Naive thymus-derived CD4-positive, alpha-beta T cell (primary cell): ENCODE measurements at regions not wholly inside any gene's neighbourhood (a gene's known extent, or its start where the extent isn't known, plus 50 kb on each side); places are given as distances from the start of the nearest gene placed in this dataset.

Experiments
- ATAC-seq: fragments of 150-1000 bp; cut with Tn5 transposase; 2 replicates; pipeline ENCODE4 v1.10.0; 2021; ENCODE audit warnings: mild to moderate bottlenecking, moderate library complexity
- CTCF ChIA-PET: fragments of 350-600 bp; sonication (Branson Sonifier 250); formaldehyde crosslinking; loops from one replicate; lab custom pipeline; 2021; ENCODE audit warnings: antibody characterized with exemption; lab: Charles Lee
- POLR2A ChIA-PET: fragments of 350-600 bp; sonication (Branson Sonifier 250); formaldehyde crosslinking; loops from one replicate; lab custom pipeline; 2021; ENCODE audit warnings: antibody characterized with exemption, inconsistent platforms; lab: Charles Lee
- DNase-seq, 9 donors: peaks; one replicate each; pipeline versions ENCODE4 v3.0.0 to v3.0.0-alpha.2; 2020 to 2022; ENCODE audit warnings: mixed read lengths in 1 of 9
- H3K27ac ChIP-seq: one replicate; pipeline ENCODE4 v1.7.0; 2013; ENCODE audit warnings: mild to moderate bottlenecking, low read depth, low read length, moderate library complexity
- H3K27me3 ChIP-seq, 2 donors: one replicate each; pipeline ENCODE4 v1.7.0; 2013; ENCODE audit warnings: low read length in 2 of 2, mild to moderate bottlenecking in 2 of 2, moderate library complexity in 2 of 2; ENCODE audit not compliant: control insufficient read depth in 2 of 2, insufficient read depth in 2 of 2
- H3K36me3 ChIP-seq, 3 experiments: 1 replicate in 2 of 3; 2 replicates in 1 of 3; pipeline ENCODE4 v1.7.0; 2013; ENCODE audit warnings: low read length in 3 of 3, mild to moderate bottlenecking in 3 of 3, moderate library complexity in 1 of 3; ENCODE audit not compliant: insufficient read depth in 3 of 3, control insufficient read depth in 2 of 3
- H3K4me1 ChIP-seq, 2 donors: one replicate each; pipeline ENCODE4 v1.7.0; 2013; ENCODE audit warnings: low read length in 2 of 2, mild to moderate bottlenecking in 2 of 2, moderate library complexity in 1 of 2; ENCODE audit not compliant: control insufficient read depth in 2 of 2, insufficient read depth in 2 of 2
- H3K4me3 ChIP-seq: 2 replicates; pipeline ENCODE4 v1.7.0; 2013; ENCODE audit warnings: mild to moderate bottlenecking, low read length
- H3K9me3 ChIP-seq, 3 experiments: 1 replicate in 2 of 3; 2 replicates in 1 of 3; pipeline ENCODE4 v1.7.0; 2013; ENCODE audit warnings: low read length in 3 of 3; ENCODE audit not compliant: control insufficient read depth in 2 of 3
- H3K27ac Mint-ChIP-seq, 9 donors: one replicate each; pipeline ENCODE4 v1.8.0; 2020 to 2022; ENCODE audit warnings: mixed read lengths in 9 of 9, mild to moderate bottlenecking in 8 of 9, moderate library complexity in 5 of 9, inconsistent platforms in 2 of 9
- H3K27me3 Mint-ChIP-seq, 5 donors: one replicate each; pipeline ENCODE4 v1.8.0; 2021 to 2022; ENCODE audit warnings: mixed read lengths in 5 of 5, mild to moderate bottlenecking in 1 of 5
- H3K36me3 Mint-ChIP-seq, 5 donors: one replicate each; pipeline ENCODE4 v1.8.0; 2020 to 2022; ENCODE audit warnings: mixed read lengths in 5 of 5, mild to moderate bottlenecking in 3 of 5, inconsistent platforms in 1 of 5
- H3K4me1 Mint-ChIP-seq, 7 donors: one replicate each; pipeline ENCODE4 v1.8.0; 2020 to 2022; ENCODE audit warnings: mixed read lengths in 7 of 7, mild to moderate bottlenecking in 3 of 7, inconsistent platforms in 1 of 7
- H3K4me3 Mint-ChIP-seq, 10 donors: one replicate each; pipeline ENCODE4 v1.8.0; 2020 to 2022; ENCODE audit warnings: mild to moderate bottlenecking in 10 of 10, mixed read lengths in 10 of 10, moderate library complexity in 6 of 10, inconsistent platforms in 2 of 10
- H3K9me3 Mint-ChIP-seq, 11 donors: one replicate each; pipeline ENCODE4 v1.8.0; 2020 to 2022; ENCODE audit warnings: mixed read lengths in 11 of 11, mild to moderate bottlenecking in 4 of 11, inconsistent platforms in 1 of 11, moderate library complexity in 1 of 11
- intact Hi-C, 2 donors: fragments of 100-400 bp; cut with micrococcal nuclease; formaldehyde crosslinking; loops; one replicate each; pipeline ENCODE4 v1.15.1; 2023

DNA sequence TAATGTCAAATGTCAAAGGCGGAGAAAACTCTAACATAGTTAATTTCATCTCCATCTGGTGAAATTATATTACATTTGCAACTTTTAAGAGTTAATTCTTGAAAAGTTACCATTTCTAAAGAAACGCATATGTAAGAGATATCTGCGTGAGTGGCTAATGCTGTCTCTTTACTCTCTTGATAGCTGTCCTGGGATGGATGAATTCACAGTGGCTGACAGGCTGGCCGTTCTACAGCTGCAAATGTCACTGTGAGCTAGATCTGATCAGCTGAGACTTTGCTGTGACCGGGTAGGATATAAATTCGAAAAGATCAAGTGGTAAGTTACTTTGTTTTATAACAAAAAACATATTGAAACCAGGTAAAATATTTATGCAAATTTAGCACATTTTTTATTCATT lies 557.1 kb upstream of the DDX18 start:
- Mint-ChIP-seq H3K4me3 (no peak overlapping the region), H3K36me3 (no peaks in the 10 kb centered on the region), H3K27ac (no peak overlapping the region), H3K27me3 (no peaks in the 10 kb centered on the region), H3K4me1 (peaks cover 0 to 1% (median 0%) of the 10 kb centered on the region in 7 donors), H3K9me3 (peaks cover 0 to 9% (median 6%) of the 10 kb centered on the region in 11 donors)
- Histone ChIP-seq H3K4me1 (no peaks in the 10 kb centered on the region), H3K4me3 (no peak overlapping the region), H3K27me3 (no peaks in the 10 kb centered on the region), H3K9me3 (no peaks in the 10 kb centered on the region), H3K36me3 (no peaks in the 10 kb centered on the region), H3K27ac (no peak overlapping the region)
- ATAC-seq, result no peak
- no peak for DNase-seq
- CTCF ChIA-PET, result no interaction called here
- POLR2A ChIA-PET, result no interaction called here
- intact Hi-C loops, result no loop called here

DNA sequence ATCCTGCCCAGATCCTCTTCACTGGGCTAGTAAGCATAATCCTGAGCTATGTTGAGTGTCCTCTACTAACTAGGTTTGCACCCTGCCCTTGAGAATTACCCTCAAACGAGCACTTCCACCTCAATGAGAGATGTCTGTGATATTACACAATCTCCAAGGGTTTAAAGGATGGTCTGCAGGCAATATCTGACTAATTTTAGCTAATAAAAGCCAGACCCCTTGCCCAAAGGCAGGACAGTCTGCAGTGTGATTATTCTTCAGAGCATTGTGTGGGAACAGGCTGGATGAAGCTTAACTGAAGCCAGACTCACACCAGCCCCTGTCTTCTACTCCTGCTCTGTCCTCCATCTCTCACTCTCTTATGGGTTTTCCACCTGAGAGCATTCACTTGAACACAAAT lies 544.9 kb upstream of the DDX18 start:
- peaks cover 3 to 20% (median 6%) of the 10 kb centered on the region in 11 donors for H3K9me3 Mint-ChIP-seq
- peaks cover 0 to 5% (median 0%) of the 10 kb centered on the region in 5 donors for H3K36me3 Mint-ChIP-seq
- H3K27ac Mint-ChIP-seq, result no peak overlapping the region
- H3K4me1 Mint-ChIP-seq, result no peaks in the 10 kb centered on the region
- CTCF ChIA-PET, result no interaction called here
- H3K4me3 Mint-ChIP-seq, result no peak overlapping the region
- H3K27me3 Mint-ChIP-seq, result no peaks in the 10 kb centered on the region
- Histone ChIP-seq H3K4me1 (no peaks in the 10 kb centered on the region), H3K36me3 (no peaks in the 10 kb centered on the region), H3K9me3 (no peaks in the 10 kb centered on the region), H3K4me3 (no peak overlapping the region), H3K27me3 (no peaks in the 10 kb centered on the region), H3K27ac (no peak overlapping the region)
- no peak for ATAC-seq
- intact Hi-C loops, result no loop called here
- no peak for DNase-seq
- POLR2A ChIA-PET, result no interaction called here

DNA sequence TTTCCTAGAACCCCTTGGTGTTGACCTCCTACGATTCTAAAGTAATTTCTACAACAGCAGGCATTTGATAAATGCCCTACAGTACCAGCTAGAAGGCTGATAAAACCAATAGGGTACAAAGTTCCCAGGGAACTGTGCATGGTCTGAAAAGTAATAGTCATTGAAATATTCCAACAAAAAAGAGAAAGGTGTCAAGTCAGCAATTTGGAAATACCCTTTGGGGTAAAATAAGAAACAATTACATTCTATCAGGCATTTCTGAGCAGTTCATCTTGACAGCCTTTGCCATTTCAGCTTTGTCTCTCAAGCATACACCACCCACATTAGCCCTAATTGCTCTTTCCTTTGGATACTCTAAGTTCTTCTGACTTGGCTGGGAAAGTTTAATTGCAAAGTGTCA lies 542.9 kb upstream of the DDX18 start:
- peaks cover 0 to 22% (median 3%) of the 10 kb centered on the region in 11 donors for H3K9me3 Mint-ChIP-seq
- Histone ChIP-seq H3K4me1 (no peaks in the 10 kb centered on the region), H3K36me3 (no peaks in the 10 kb centered on the region), H3K27me3 (no peaks in the 10 kb centered on the region), H3K27ac (no peak overlapping the region), H3K9me3 (no peaks in the 10 kb centered on the region), H3K4me3 (no peak overlapping the region)
- no peak overlapping the region for H3K27ac Mint-ChIP-seq
- DNase-seq (no peak), ATAC-seq (no peak)
- H3K4me1 Mint-ChIP-seq, result no peaks in the 10 kb centered on the region
- POLR2A ChIA-PET, result no interaction called here
- intact Hi-C loops, result no loop called here
- CTCF ChIA-PET, result no interaction called here
- H3K27me3 Mint-ChIP-seq, result no peaks in the 10 kb centered on the region
- no peaks in the 10 kb centered on the region for H3K36me3 Mint-ChIP-seq
- no peak overlapping the region for H3K4me3 Mint-ChIP-seq

DNA sequence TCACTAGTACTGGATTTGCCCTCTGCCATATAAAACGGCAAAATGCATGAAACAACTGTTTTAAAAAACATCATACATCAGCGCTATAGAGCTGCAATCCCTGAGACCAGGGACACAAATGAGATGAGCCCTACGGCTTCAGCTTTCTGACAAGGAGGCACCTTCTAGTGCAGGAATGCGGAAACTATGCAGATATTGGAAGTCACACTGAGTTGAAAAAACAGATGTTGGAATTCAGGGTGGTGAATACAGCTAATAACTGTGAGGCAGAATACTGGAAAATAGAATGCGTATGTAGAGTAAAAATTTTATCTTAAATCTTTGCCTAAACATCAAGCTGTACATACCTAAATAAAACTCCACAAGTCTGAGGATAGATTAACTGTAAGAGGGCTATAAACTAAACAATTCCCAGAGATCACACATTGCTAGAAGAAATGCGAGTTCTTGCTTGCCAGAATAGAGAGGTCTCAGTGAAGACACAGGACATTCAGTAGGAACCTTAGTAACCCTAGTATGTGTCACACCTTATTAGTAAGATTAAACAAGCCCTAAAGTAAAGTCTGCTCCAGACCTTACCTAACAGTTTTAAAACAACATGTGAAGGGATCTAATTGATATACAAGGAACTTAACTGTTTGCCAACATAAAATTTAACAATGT lies 541.4 kb upstream of the DDX18 start:
- Mint-ChIP-seq H3K27ac (no peak overlapping the region), H3K27me3 (no peaks in the 10 kb centered on the region), H3K4me1 (no peaks in the 10 kb centered on the region), H3K4me3 (no peak overlapping the region), H3K36me3 (no peaks in the 10 kb centered on the region), H3K9me3 (peaks cover 0 to 27% (median 2%) of the 10 kb centered on the region in 11 donors)
- no peaks in the 10 kb centered on the region for H3K9me3 ChIP-seq
- intact Hi-C loops, result no loop called here
- no peak overlapping the region for H3K4me3 ChIP-seq
- ChIA-PET CTCF (no interaction called here), POLR2A (no interaction called here)
- H3K36me3 ChIP-seq, result no peaks in the 10 kb centered on the region
- DNase-seq (no peak), ATAC-seq (no peak)
- H3K27ac ChIP-seq, result no peak overlapping the region
- H3K27me3 ChIP-seq, result no peaks in the 10 kb centered on the region
- no peaks in the 10 kb centered on the region for H3K4me1 ChIP-seq

DNA sequence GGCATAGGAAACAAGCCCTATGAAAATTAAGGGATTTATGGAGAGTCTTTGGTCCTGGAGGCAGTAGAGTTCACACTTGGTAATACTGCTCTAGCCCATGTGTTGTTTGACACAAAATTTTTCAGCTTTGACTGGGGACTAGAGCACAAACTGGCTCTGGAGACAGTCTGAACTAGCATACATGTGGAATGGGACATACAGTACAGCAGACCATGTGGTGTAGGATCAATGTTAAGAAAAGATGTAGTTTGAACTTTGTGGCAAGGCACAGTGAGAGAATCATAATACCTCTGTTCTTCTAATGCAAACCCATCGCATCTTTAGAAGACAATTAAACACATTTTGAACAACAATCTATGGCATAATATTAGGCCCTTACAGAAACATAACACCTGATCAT lies 521.5 kb upstream of the DDX18 start:
- H3K27ac ChIP-seq, result no peak overlapping the region
- H3K36me3 ChIP-seq, result no peaks in the 10 kb centered on the region
- DNase-seq, result no peak
- no peaks in the 10 kb centered on the region for H3K9me3 ChIP-seq
- no peaks in the 10 kb centered on the region for H3K4me1 ChIP-seq
- Mint-ChIP-seq H3K4me1 (no peaks in the 10 kb centered on the region), H3K36me3 (no peaks in the 10 kb centered on the region), H3K27me3 (no peaks in the 10 kb centered on the region), H3K9me3 (peaks cover 0 to 35% (median 7%) of the 10 kb centered on the region in 11 donors), H3K4me3 (no peak overlapping the region), H3K27ac (no peak overlapping the region)
- ATAC-seq, result no peak
- POLR2A ChIA-PET, result no interaction called here
- no peak overlapping the region for H3K4me3 ChIP-seq
- intact Hi-C loops, result no loop called here
- CTCF ChIA-PET, result no interaction called here
- H3K27me3 ChIP-seq, result no peaks in the 10 kb centered on the region

DNA sequence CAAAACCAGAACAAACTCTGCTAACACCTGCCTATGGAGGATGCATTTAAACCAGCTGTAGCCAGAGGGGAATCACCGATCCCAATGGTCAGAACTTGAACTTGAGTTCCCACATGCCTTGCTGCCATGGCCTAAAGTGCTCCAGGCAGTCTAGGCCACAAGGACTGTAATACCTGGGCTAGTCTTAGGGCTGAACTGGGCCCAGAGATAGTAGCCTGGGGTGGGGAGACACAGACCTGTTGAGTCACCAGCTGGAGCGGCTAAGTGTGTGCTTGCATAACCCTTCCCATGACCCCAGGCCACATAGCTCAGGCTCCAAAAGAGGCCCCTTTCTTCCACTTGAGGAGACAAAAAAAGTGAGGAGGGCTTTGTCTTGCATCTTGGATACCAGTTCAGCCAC lies 515.0 kb upstream of the DDX18 start:
- no peaks in the 10 kb centered on the region for H3K27me3 Mint-ChIP-seq
- no peaks in the 10 kb centered on the region for H3K36me3 ChIP-seq
- no peaks in the 10 kb centered on the region for H3K27me3 ChIP-seq
- POLR2A ChIA-PET, result no interaction called here
- ATAC-seq, result no peak
- CTCF ChIA-PET, result no interaction called here
- H3K4me3 ChIP-seq, result no peak overlapping the region
- intact Hi-C loops, result no loop called here
- H3K9me3 Mint-ChIP-seq, result peaks cover 0 to 17% (median 8%) of the 10 kb centered on the region in 11 donors
- H3K27ac ChIP-seq, result no peak overlapping the region
- H3K4me3 Mint-ChIP-seq, result no peak overlapping the region
- H3K4me1 ChIP-seq, result no peaks in the 10 kb centered on the region
- no peaks in the 10 kb centered on the region for H3K9me3 ChIP-seq
- no peaks in the 10 kb centered on the region for H3K36me3 Mint-ChIP-seq
- DNase-seq, result no peak
- no peaks in the 10 kb centered on the region for H3K4me1 Mint-ChIP-seq
- H3K27ac Mint-ChIP-seq, result no peak overlapping the region
